K562 (cell line): ENCODE measurements at regions not wholly inside any gene's neighbourhood (a gene's known extent, or its start where the extent isn't known, plus 50 kb on each side); places are given as distances from the start of the nearest gene placed in this dataset.

Experiments used
- ATAC-seq: fragments of 200-7000 bp; cut with Tn5 transposase; 3 replicates; pipeline ENCODE4 v1.9.1; 2020; ENCODE audit warnings: moderate library complexity
- BruUV-seq: library from RNA; stranded (reverse); fragments of 400-500 nt; replicated peaks from 2 replicates; lab custom pipeline; 2021; lab: Mats Ljungman, UMichigan
- CTCF ChIA-PET: fragments of 300-600 bp; formaldehyde crosslinking; extraction: SDS; loops from one replicate; lab custom pipeline; 2021; ENCODE audit warnings: low intra/inter-chr PET ratio; lab: Yijun Ruan, JAX
- POLR2A ChIA-PET: fragments of 300-600, 350-650 bp; sonication (Branson Sonifier 250); formaldehyde crosslinking; extraction: SDS; loops from one replicate; lab custom pipeline; 2021; ENCODE audit warnings: antibody characterized with exemption, inconsistent platforms; lab: Yijun Ruan, JAX
- DNase-seq, 4 experiments: peaks; one replicate each; pipeline versions ENCODE4 v3.0.0 to v3.0.0-alpha.2; 2011 to 2018; ENCODE audit warnings: low spot score in 3 of 4, mixed read lengths in 3 of 4; ENCODE audit errors: extremely low read depth in 1 of 4
- FAIRE-seq: peaks from 2 replicates; lab custom pipeline; 2011; peaks lifted over from hg19 to GRCh38; lab: Jason Lieb, UNC
- H2AFZ ChIP-seq: 2 replicates; pipeline ENCODE4 v1.6.0; 2011; ENCODE audit warnings: low read depth, low read length, control low read depth, inconsistent platforms
- H3K27ac ChIP-seq: fragments of 200-600 bp; 3 replicates; pipeline ENCODE4 v1.8.0; 2011; ENCODE audit warnings: low read depth, mild to moderate bottlenecking, control low read depth, inconsistent platforms, low read length, moderate library complexity, mixed read lengths; ENCODE audit errors: extremely low read depth
- H3K27me3 ChIP-seq, 2 experiments: fragments of 300-600 bp in 1 of 2; 2 replicates in 1 of 2; 3 replicates in 1 of 2; pipeline versions ENCODE4 v1.6.0 to v1.8.0; 2011; ENCODE audit warnings: inconsistent platforms in 2 of 2, low read length in 2 of 2, mild to moderate bottlenecking in 1 of 2, mixed read lengths in 1 of 2, moderate library complexity in 1 of 2; ENCODE audit not compliant: control insufficient read depth in 2 of 2, insufficient read depth in 2 of 2
- H3K36me3 ChIP-seq: fragments of 300-600 bp; 3 replicates; pipeline ENCODE4 v1.8.0; 2011; ENCODE audit warnings: mild to moderate bottlenecking, low read length, inconsistent platforms; ENCODE audit not compliant: control insufficient read depth, insufficient read depth
- H3K4me1 ChIP-seq, 2 experiments: fragments of 200-600 bp in 1 of 2; replicated peaks in 1 of 2; 2 replicates in 1 of 2; 3 replicates in 1 of 2; pipeline versions ENCODE4 v1.5.1 to v1.8.0; 2011; ENCODE audit warnings: inconsistent platforms in 2 of 2, low read length in 2 of 2, mild to moderate bottlenecking in 1 of 2, mixed read lengths in 1 of 2, moderate library complexity in 1 of 2; ENCODE audit not compliant: control insufficient read depth in 2 of 2, insufficient read depth in 2 of 2
- H3K4me2 ChIP-seq: 2 replicates; pipeline ENCODE4 v1.6.1; 2011; ENCODE audit warnings: low read length, control low read depth, inconsistent platforms, mixed read lengths; ENCODE audit not compliant: insufficient read depth
- H3K4me3 ChIP-seq: fragments of 200-600 bp; sonication (generic), shearing (Covaris generic); 2 replicates; pipeline ENCODE4 v1.5.1; 2016; ENCODE audit warnings: control low read depth, inconsistent platforms
- H3K79me2 ChIP-seq: fragments of 200-600 bp; 3 replicates; pipeline ENCODE4 v1.8.0; 2011; ENCODE audit warnings: low read length, inconsistent platforms; ENCODE audit not compliant: control insufficient read depth, insufficient read depth
- H3K9ac ChIP-seq, 2 experiments: 2 replicates each; pipeline versions ENCODE4 v1.6.0 to v1.6.1; 2011; ENCODE audit warnings: low read depth in 2 of 2, low read length in 2 of 2, control low read depth in 1 of 2, inconsistent platforms in 1 of 2, mild to moderate bottlenecking in 1 of 2, mixed read lengths in 1 of 2; ENCODE audit not compliant: insufficient read depth in 1 of 2
- H3K9me1 ChIP-seq: one replicate; pipeline ENCODE4 v1.6.0; 2011; ENCODE audit warnings: inconsistent platforms, mild to moderate bottlenecking, low read length, moderate library complexity; ENCODE audit not compliant: control insufficient read depth, insufficient read depth
- H3K9me3 ChIP-seq: replicated peaks from 2 replicates; pipeline ENCODE4 v1.5.1; 2011; ENCODE audit warnings: low read depth, low read length, inconsistent platforms; ENCODE audit not compliant: control insufficient read depth, insufficient read depth
- H4K20me1 ChIP-seq: replicated peaks from 2 replicates; pipeline ENCODE4 v1.6.1; 2011; ENCODE audit warnings: low read length, inconsistent platforms, mixed read lengths; ENCODE audit not compliant: control insufficient read depth, insufficient read depth
- EWSR1 ChIP-seq: fragments of 450-650 bp; IDR thresholded peaks from 2 replicates; pipeline ENCODE4 v1.6.1; 2018; ENCODE audit warnings: borderline replicate concordance, mild to moderate bottlenecking, low read depth, moderate library complexity; ENCODE audit not compliant: partially characterized antibody
- KLF16 ChIP-seq: IDR thresholded peaks from 2 replicates; pipeline ENCODE4 v1.6.1; 2016; ENCODE audit warnings: antibody characterized with exemption
- NCOA2 ChIP-seq, 2 experiments: fragments of 450-650 bp; IDR thresholded peaks; 2 replicates each; pipeline ENCODE4 v1.6.1; 2018; ENCODE audit warnings: mild to moderate bottlenecking in 2 of 2, moderate library complexity in 1 of 2; ENCODE audit not compliant: partially characterized antibody in 2 of 2
- RHOXF2B ChIP-seq: fragments of 250-450 bp; sonication (Bioruptor Pico); conservative IDR thresholded peaks from 2 replicates; pipeline ENCODE4 v1.5.1; 2021
- SMARCE1 ChIP-seq: fragments of 450-650 bp; IDR thresholded peaks from 2 replicates; pipeline ENCODE4 v1.7.1; 2016; ENCODE audit warnings: mild to moderate bottlenecking
- TCF7 ChIP-seq: sonication (generic); IDR thresholded peaks from 2 replicates; pipeline ENCODE4 v1.6.1; 2016; ENCODE audit warnings: antibody characterized with exemption, borderline replicate concordance
- ZKSCAN3 ChIP-seq: fragments of 250-450 bp; sonication (Bioruptor Pico); IDR thresholded peaks from 2 replicates; pipeline ENCODE4 v1.4.0; 2020
- ZNF583 ChIP-seq: fragments of 250-450 bp; sonication (Bioruptor Pico); IDR thresholded peaks from 2 replicates; pipeline ENCODE4 v1.4.0; 2020
- ZNF785 ChIP-seq: fragments of 250-450 bp; sonication (Bioruptor Pico); IDR thresholded peaks from 2 replicates; pipeline ENCODE4 v1.4.0; 2020; ENCODE audit warnings: mild to moderate bottlenecking
- WGBS: fragments of 100-300 bp; shearing (Covaris generic); methylation state at CpG from one replicate; pipeline ENCODE4 v1.1.6; 2016; ENCODE audit warnings: low coverage, mixed read lengths; ENCODE audit not compliant: insufficient coverage; ENCODE audit errors: missing lambda C conversion rate; 5-methylcytosine and 5-hydroxymethylcytosine counted together
- in situ Hi-C: fragments of 300-500 bp; cut with MboI; formaldehyde crosslinking; loops from 4 replicates; pipeline ENCODE4 v1.15.0; 2018; ENCODE audit warnings: inconsistent platforms, mixed read lengths
- intact Hi-C: fragments of 100-400 bp; cut with micrococcal nuclease; formaldehyde crosslinking; loops from 2 replicates; pipeline ENCODE4 v1.14.2; 2022
- TF ChIP-seq, protein P1 (sequence below): fragments of 250-450 bp; sonication (Bioruptor Pico); IDR thresholded peaks from 2 replicates; pipeline ENCODE4 v1.8.0; 2021; ENCODE audit warnings: mild to moderate bottlenecking, moderate library complexity
- TF ChIP-seq, protein P2 (sequence below): IDR thresholded peaks from 3 replicates; pipeline ENCODE4 v1.6.1; 2011; ENCODE audit warnings: borderline replicate concordance, mild to moderate bottlenecking, moderate library complexity; ENCODE audit not compliant: insufficient read length; ENCODE audit errors: extremely low read depth

DNA sequence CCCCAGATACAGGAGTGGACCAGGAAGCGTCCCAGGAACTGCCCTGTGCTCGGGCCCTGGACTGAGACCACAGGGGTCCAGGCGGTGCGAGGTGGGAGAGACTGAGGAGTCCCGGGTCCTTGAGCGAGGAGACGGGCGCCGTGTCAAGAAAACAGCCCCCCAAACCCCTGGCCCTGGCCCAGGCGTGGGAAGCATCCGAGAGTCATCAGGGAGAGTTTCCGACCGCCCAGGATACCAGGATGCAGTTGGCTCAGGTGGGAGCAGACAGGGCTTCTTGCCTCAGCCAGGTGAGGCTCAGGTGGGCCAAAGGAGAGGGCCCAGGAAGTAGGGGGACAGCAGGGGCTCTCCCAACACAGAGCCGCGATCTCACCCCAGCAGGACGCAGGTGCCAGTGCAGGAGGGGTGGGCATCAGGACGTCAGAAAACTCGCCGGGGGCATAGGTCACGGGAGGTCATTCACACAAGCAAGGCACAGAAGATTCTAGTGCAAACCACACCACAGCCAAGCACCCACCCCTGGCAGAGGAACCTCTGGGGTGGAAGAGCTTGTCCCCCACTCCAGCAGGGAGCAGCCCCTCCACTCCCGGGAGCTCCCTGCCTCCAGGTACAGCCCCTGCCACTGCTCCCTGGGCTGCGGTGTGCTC is 102.5 kb upstream of the EIF5 start:
- BruUV-seq: no TSS peak
- H3K4me3 ChIP-seq: no peak overlapping the region
- H3K27me3 ChIP-seq: 0 out of 5 replicates have a peak, but pooled peaks cover 0 to 8% of the 10 kb centered on the region in 2 experiments
- no peaks in the 10 kb centered on the region for H3K9me1 ChIP-seq
- H4K20me1 ChIP-seq: no peaks in the 10 kb centered on the region
- FAIRE-seq: no peak
- no peaks in the 10 kb centered on the region for H3K79me2 ChIP-seq
- in situ Hi-C loops (no loop called here), intact Hi-C loops (no loop called here)
- DNase-seq: peak in 1 of 4 experiments; percentile 2
- no peak overlapping the region for H3K27ac ChIP-seq
- no peaks in the 10 kb centered on the region for H3K9me3 ChIP-seq
- 45% methylated on average over 20 of the region's 22 CpGs for WGBS
- POLR2A ChIA-PET: no interaction called here
- H2AFZ ChIP-seq: no peak overlapping the region
- H3K4me1 ChIP-seq: peaks cover 0 to 31% of the 10 kb centered on the region in 2 experiments; a peak in 2 of 5 replicates
- no peak for TF ChIP-seq NCOA2 (IDR thresholded peaks at IDR 0.05; ENCODE audit: partially characterized antibody in 2 of 2)
- TF ChIP-seq ZKSCAN3: no peak
- H3K4me2 ChIP-seq: no peak overlapping the region
- ATAC-seq: no peak
- H3K36me3 ChIP-seq: no peaks in the 10 kb centered on the region
- H3K9ac ChIP-seq: no peak overlapping the region; a peak in 1 of 4 replicates
- CTCF ChIA-PET: no interaction called here

DNA sequence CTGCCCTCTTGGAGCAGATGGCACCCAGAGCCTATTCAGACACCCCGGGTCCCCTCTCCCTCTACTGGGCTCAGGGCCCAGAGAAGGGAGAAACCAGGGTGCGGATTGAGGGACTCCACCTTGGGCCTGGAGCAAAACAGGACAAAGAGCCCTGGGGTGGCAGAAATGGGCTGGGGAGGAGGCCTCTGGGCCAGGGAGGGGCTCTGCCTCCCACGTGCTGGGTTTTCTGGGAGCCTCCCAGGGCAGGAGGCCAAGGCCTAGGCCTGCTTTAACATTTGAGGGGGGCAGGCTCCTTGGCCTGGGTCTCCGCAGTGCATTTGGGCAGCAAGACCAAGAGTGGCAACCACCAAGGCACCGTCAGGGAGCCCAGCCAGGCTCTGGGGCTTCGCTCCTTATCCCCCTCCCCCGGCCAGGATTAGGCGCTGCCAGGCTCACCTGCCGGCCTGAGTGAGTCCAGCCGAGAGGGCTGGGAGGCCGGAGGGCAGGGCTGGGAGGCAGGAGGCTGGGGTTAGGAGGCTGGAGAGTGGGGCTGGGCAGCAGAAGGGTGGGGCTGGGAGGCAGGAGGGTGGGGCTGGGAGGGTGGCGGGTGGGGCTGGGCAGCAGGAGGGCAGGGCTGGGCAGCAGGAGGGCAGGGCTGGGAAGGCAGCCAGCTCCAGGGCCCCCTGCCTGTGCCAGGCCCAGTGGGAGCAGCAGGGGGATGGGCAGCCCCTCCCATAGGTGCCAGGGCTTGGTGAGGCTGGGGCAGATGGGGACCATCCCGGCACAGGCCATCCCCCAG is 101.8 kb upstream of the EIF5 start:
- DNase-seq (peak in 1 of 4 experiments; percentile 10), ATAC-seq (no peak), FAIRE-seq (no peak)
- in situ Hi-C loops: no loop called here
- Histone ChIP-seq H2AFZ (no peak overlapping the region), H3K9ac (no peak overlapping the region; a peak in 1 of 4 replicates), H4K20me1 (no peaks in the 10 kb centered on the region), H3K4me2 (no peak overlapping the region), H3K27me3 (0 out of 5 replicates have a peak, but pooled peaks cover 0 to 8% of the 10 kb centered on the region in 2 experiments), H3K79me2 (no peaks in the 10 kb centered on the region), H3K4me3 (no peak overlapping the region), H3K9me1 (no peaks in the 10 kb centered on the region), H3K9me3 (no peaks in the 10 kb centered on the region), H3K36me3 (no peaks in the 10 kb centered on the region), H3K27ac (no peak overlapping the region), H3K4me1 (peaks cover 0 to 31% of the 10 kb centered on the region in 2 experiments; a peak in 2 of 5 replicates)
- CTCF ChIA-PET: no interaction called here
- intact Hi-C loops: no loop called here
- no TSS peak for BruUV-seq
- POLR2A ChIA-PET: no interaction called here
- WGBS: 61% methylated on average over 3 of the region's 13 CpGs
- no peak for TF ChIP-seq TCF7
- TF ChIP-seq, protein P1, sequence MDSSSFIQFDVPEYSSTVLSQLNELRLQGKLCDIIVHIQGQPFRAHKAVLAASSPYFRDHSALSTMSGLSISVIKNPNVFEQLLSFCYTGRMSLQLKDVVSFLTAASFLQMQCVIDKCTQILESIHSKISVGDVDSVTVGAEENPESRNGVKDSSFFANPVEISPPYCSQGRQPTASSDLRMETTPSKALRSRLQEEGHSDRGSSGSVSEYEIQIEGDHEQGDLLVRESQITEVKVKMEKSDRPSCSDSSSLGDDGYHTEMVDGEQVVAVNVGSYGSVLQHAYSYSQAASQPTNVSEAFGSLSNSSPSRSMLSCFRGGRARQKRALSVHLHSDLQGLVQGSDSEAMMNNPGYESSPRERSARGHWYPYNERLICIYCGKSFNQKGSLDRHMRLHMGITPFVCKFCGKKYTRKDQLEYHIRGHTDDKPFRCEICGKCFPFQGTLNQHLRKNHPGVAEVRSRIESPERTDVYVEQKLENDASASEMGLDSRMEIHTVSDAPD: no peak
- TF ChIP-seq ZNF583 (CRISPR knock-in tag): no peak
- TF ChIP-seq ZNF785 (CRISPR knock-in tag): no peak
- no peak for TF ChIP-seq KLF16
- TF ChIP-seq EWSR1: no peak
- no peak for TF ChIP-seq RHOXF2B (CRISPR knock-in tag)
- TF ChIP-seq, protein P2, sequence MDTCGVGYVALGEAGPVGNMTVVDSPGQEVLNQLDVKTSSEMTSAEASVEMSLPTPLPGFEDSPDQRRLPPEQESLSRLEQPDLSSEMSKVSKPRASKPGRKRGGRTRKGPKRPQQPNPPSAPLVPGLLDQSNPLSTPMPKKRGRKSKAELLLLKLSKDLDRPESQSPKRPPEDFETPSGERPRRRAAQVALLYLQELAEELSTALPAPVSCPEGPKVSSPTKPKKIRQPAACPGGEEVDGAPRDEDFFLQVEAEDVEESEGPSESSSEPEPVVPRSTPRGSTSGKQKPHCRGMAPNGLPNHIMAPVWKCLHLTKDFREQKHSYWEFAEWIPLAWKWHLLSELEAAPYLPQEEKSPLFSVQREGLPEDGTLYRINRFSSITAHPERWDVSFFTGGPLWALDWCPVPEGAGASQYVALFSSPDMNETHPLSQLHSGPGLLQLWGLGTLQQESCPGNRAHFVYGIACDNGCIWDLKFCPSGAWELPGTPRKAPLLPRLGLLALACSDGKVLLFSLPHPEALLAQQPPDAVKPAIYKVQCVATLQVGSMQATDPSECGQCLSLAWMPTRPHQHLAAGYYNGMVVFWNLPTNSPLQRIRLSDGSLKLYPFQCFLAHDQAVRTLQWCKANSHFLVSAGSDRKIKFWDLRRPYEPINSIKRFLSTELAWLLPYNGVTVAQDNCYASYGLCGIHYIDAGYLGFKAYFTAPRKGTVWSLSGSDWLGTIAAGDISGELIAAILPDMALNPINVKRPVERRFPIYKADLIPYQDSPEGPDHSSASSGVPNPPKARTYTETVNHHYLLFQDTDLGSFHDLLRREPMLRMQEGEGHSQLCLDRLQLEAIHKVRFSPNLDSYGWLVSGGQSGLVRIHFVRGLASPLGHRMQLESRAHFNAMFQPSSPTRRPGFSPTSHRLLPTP: no peak
- no peak for TF ChIP-seq SMARCE1
